Stimulated activated CD4-positive, alpha-beta T cell treated with anti-CD3 and anti-CD28 coated beads, Interleukin-15, amount 100 ng/mL, for 24 hours (primary cell): ENCODE measurements at regions not wholly inside any gene's neighbourhood (a gene's known extent, or its start where the extent isn't known, plus 50 kb on each side); places are given as distances from the start of the nearest gene placed in this dataset.

Experiments
- DNase-seq: peaks from one replicate; pipeline ENCODE4 v3.0.0-alpha.2; 2020

- no peak for DNase-seq
Observed at GRCh38 chr2:220002699-220003098, 375.3 kb downstream of the SLC4A3 start.

GRCh38 chr2:220005362-220005761 is 377.9 kb downstream of the SLC4A3 start:
- no peak for DNase-seq

GRCh38 chr2:220006152-220006621 is 378.8 kb downstream of the SLC4A3 start:
- DNase-seq = no peak

GRCh38 chr2:220011859-220012258 is 384.4 kb downstream of the SLC4A3 start:
- DNase-seq = no peak

GRCh38 chr2:220014961-220015360 is 387.5 kb downstream of the SLC4A3 start:
- DNase-seq = no peak

- DNase-seq = no peak
Observed at GRCh38 chr2:220015576-220015975, 388.1 kb downstream of the SLC4A3 start.

GRCh38 chr2:220025207-220025606 is 397.8 kb downstream of the SLC4A3 start:
- DNase-seq = no peak

GRCh38 chr2:220029013-220029412 is 401.6 kb downstream of the SLC4A3 start:
- no peak for DNase-seq

- no peak for DNase-seq
Observed at GRCh38 chr2:220033546-220033945, 406.1 kb downstream of the SLC4A3 start.

- no peak for DNase-seq
Observed at GRCh38 chr2:220034426-220035130, 407.1 kb downstream of the SLC4A3 start.

- no peak for DNase-seq
Observed at GRCh38 chr2:220036431-220036830, 409.0 kb downstream of the SLC4A3 start.

GRCh38 chr2:220040346-220040745 is 412.9 kb downstream of the SLC4A3 start:
- DNase-seq = no peak

- no peak for DNase-seq
Observed at GRCh38 chr2:220041447-220041846, 414.0 kb downstream of the SLC4A3 start.

GRCh38 chr2:220043155-220043989 is 415.9 kb downstream of the SLC4A3 start:
- DNase-seq = no peak

- DNase-seq = no peak
Observed at GRCh38 chr2:220043990-220044335, 416.5 kb downstream of the SLC4A3 start.

- DNase-seq = no peak
Observed at GRCh38 chr2:220044383-220044782, 417.0 kb downstream of the SLC4A3 start.

- no peak for DNase-seq
Observed at GRCh38 chr2:220046507-220046906, 419.1 kb downstream of the SLC4A3 start.

GRCh38 chr2:220051716-220052115 is 424.3 kb downstream of the SLC4A3 start:
- DNase-seq = no peak

GRCh38 chr2:220053919-220054318 is 426.5 kb downstream of the SLC4A3 start:
- DNase-seq = no peak

GRCh38 chr2:220057391-220057790 is 430.0 kb downstream of the SLC4A3 start:
- no peak for DNase-seq

- DNase-seq = no peak
Observed at GRCh38 chr2:220057916-220058315, 430.5 kb downstream of the SLC4A3 start.

- no peak for DNase-seq
Observed at GRCh38 chr2:220064111-220065030, 436.9 kb downstream of the SLC4A3 start.

GRCh38 chr2:220065581-220065980 is 438.2 kb downstream of the SLC4A3 start:
- DNase-seq = no peak
